NCI-H69 (cell line): ENCODE measurements at regions not wholly inside any gene's neighbourhood (a gene's known extent, or its start where the extent isn't known, plus 50 kb on each side); places are given as distances from the start of the nearest gene placed in this dataset.
A peak's percentile ranks its signal among the peaks of the same experiment; 100 is the strongest.

ENCODE experiments used
- DNase-seq: peaks from one replicate; lab custom pipeline; 2025; lab: John Stamatoyannopoulos, UW

- DNase-seq: no peak
These were observed 179.3 kb downstream of the ETS2 start for GRCh38 chr21:38984982-38985567.

GRCh38 chr21:38984568-38984967 lies 178.8 kb downstream of the ETS2 start:
- no peak for DNase-seq

GRCh38 chr21:38983560-38983959 lies 177.8 kb downstream of the ETS2 start:
- no peak for DNase-seq

- DNase-seq: no peak
These were observed 177.1 kb downstream of the ETS2 start for GRCh38 chr21:38982804-38983203.

DNA sequence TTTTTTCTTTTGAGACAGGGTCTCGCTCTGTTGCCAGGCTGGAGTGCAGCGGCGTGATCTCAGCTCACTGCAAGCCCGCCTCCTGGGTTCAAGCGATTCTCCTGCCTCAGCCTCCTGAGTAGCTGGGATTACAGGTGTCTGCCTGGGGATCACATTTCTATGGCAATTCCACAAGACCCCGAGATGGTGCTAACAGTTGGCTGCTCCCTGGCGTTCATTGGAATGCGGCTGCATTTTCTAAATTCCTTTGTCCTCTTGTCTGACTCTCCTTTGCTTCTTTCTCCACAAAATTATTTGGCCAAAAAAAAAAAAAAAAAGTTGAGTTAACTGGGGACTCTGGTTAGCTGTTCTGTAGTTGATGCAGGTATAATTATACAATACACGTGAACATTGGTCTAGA lies 176.4 kb downstream of the ETS2 start:
- no peak for DNase-seq

DNA sequence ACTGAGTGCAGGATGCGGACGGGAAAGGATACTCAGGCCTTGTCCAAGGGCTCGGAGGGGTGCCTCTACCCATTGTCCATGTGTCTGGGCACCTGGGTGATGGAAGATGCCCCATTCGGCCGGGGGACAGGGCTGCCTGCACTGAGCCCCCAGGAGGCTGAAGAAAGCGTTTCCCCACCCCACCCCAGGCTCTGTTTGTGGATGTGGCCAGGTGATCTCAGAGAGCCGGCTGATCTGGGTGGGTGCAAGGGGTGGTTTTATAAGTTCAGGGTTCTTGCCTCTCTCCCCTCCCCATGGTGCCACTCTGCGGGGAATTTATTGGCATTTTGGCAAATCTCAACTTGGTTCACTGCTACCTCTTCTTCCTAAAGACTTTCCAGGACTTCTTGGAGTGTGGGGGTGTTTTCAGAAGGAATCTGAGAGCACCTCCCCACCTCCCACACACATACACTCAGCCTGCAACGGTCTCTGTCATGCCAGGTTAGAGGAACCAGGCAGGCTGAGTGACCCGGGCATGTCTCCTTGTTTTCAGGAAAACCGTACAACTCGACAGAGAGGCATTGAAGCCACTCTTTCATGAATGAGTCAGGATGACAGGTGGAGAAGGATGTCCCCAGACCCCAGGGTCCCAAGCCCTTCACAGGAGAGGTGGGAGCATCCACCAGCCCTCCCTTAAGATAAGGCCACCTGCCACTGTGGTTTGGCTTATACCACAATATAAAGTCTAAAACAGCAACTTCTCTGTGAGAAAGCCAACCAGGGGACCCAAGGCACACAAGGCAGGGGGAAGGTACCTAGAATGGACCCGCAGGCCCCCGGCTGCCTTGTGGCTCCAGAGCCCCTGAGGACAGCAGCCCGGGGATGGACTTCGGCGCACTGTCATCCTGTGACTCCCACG lies 174.9 kb downstream of the ETS2 start:
- DNase-seq: no peak

DNA sequence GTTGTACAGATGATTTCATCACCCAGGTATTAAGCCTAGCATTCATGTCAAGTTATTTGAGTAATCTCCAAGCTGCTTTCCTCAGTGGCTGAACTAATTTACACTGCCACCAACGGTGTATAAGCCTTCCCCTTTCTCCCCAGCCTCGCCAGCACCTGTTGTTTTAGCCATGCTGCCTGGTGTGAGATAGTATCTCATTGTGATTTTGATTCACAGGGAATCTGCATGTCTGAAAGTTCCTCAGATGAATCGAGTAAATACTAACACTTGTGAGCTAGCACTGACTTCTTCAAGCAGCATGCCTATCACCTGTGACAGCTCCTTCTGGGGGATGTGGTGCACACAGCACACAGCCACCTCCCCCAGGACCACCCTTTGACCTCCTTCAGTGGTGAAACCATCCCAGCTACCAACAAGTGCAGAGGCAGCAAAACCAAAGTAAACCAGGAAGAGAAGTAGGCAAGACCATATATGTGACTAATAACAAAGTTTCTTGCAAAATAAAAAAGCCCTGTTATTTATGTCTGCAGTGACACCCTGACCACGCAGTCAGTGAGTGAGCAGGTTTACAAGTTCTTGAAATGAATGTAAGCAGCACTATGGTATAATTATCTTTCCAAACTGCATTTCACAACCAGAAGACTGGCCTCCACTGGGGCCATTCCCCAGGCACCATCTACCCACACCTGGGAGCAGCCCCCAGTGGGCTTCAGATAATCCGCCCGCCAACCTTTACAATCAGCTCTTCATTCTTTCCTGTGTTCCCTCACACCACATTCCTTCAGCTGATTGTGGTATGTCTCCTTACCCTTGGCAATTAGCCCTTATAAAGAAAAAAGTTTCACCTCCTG lies 173.8 kb downstream of the ETS2 start:
- DNase-seq: peak; percentile 63

DNA sequence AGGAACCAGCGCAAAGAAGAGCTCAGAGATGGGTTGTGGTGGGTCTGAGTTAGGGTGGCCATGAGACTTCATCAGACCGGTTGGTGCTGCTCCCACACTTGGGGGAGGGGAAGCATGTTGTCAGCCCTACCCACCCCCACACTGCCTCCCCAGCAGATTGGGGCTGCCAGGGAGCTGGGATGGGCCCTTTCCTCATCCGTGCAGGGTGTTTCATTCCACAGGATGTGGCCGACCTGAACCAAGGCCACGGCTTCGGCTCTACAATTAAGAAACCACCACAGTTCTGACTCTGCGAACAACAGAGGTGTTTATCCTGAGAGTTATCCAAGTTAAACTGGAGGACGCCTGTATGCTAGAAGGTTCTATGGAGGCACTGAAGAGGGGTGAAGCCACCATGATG lies 171.2 kb downstream of the ETS2 start:
- no peak for DNase-seq

DNA sequence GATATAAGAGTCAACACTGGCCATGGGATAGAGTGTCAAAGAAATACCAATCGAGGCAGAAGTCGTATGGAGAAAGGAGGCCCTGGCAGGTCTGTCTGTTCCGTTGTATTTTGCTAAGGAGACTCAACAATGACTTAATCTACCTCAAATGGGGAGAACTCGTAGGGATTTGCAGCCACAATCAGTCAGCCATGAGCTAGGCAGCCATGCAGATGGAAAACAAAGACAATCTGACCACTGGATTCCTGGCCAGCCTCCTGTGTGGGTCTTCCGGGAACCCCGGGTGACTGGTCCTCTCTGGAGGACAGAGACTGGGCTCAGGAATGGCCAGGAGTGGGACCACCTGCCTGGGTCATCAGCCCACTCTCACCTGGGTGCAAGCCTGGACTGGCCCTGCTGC lies 167.8 kb downstream of the ETS2 start:
- no peak for DNase-seq

DNA sequence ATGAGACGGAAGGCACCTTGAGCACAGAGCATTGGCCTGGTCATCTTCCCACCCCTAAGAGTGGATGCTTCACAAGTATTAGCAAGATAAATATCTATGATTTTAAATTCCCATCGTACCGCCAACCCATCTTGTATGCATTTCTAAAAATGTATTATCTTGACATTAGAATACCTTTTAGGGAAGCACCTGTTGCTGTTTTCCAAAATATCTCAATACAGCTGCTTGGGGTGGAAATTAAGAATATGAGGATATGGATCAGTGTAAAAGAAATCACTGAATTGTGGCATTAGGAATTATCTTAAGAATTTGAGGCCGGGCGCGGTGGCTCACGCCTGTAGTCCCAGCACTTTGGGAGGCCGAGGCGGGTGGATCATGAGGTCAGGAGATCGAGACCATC lies 166.3 kb downstream of the ETS2 start:
- no peak for DNase-seq

GRCh38 chr21:38970765-38971164 lies 165.0 kb downstream of the ETS2 start:
- no peak for DNase-seq

DNA sequence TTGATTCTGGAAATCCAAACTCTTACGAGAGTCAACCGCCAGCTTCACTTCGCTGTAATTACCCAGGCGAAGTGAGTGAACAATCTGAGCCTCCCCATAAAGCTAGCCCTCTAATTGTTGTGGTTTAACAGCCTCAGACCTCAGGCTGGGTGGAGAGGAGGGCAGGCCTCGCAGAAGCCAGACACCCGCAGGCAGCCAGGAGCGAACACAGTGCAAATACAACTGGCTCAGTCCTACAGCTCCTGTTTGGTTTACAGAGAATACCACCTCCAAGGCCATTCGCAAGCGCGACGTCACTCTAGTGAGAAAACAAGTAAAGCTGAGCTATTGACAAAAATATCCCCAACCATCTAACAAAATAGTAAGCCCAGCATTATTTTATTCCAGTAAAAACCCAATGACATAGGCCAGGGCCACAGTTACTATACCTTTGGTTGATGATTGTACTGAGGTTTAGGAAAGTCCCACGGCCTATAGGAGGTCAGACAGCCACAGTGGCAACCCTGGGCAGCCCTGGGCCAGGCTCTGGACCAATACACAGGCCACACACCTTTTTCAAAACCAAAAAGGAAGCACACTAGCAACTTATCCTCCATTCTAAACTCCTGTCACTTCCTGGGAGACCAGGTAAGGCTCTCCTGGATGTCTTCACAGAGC lies 163.3 kb downstream of the ETS2 start:
- DNase-seq: no peak

GRCh38 chr21:38965910-38966504 lies 160.3 kb downstream of the ETS2 start:
- peak; percentile 93 for DNase-seq

DNA sequence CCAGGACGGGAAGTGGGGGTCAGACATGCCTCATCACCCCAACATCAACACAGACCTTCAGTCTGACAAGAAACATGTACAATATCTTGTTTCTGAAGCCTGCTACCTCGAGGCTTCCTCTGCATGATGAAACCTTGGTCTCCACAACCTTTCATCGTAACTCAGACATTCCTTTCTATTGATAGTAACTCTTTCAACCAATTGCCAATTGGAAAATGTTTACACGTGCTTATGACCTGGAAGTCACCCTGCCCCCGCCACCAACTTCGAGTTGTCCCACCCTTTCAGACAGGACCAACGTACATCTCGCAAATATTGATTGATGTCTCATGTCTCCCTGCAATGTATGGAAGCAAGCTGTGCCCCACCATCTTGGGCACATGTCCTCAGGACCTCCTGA lies 159.5 kb downstream of the ETS2 start:
- no peak for DNase-seq

DNA sequence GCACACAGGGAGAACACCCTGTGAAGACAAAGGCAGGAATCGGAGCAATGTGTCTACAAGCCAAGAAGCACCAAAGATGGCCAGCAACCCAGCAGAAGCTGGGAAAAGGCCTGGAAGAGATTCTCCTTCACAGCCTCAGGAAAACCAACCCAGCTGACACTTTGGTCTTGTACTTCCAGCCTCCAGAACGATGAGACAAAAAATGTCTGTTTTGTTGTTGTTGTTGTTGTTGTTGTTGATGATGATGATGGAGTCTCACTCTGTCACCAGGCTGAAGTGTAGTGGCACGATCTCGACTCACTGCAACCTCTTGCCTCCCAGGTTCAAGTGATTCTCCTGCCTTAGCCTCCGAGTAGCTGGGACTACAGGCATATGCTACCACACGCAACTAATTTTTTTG lies 157.3 kb downstream of the ETS2 start:
- DNase-seq: no peak

DNA sequence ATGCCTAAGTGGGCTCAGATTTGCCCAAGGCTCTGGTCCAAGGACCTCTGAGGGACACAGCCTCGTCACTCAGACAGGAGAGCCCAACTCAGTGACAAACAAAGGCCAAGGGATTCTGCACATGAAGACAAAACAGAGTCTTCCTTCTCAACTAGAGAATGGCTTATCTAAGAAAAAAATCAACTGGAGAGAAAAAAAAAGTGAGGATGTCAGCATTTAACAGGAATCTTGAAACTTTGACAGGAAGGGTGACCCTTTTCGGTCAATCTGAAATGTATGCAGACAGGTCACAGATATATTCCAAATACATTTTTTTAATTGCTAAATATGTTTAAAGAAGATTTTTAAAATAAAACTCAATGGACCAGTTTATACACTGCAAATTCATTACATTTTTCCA lies 154.5 kb downstream of the ETS2 start:
- DNase-seq: no peak

DNA sequence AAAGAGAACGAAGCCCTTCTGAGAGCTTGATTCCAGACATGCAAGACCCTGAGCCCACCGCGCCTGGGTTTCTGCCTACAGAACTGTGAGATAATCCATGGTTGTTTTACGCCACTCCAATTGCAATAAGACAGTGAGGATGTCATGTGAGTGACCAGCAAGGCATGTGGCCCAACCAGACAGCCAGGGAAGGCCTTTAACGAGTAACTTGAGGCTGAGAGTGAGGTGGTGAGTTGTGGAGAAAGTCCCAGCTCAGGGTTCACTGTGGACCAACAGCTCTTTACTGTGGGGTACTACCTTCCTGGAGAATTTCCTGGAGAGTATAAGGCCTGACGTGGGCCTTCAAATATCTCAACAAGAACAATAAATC lies 153.9 kb downstream of the ETS2 start:
- no peak for DNase-seq

DNA sequence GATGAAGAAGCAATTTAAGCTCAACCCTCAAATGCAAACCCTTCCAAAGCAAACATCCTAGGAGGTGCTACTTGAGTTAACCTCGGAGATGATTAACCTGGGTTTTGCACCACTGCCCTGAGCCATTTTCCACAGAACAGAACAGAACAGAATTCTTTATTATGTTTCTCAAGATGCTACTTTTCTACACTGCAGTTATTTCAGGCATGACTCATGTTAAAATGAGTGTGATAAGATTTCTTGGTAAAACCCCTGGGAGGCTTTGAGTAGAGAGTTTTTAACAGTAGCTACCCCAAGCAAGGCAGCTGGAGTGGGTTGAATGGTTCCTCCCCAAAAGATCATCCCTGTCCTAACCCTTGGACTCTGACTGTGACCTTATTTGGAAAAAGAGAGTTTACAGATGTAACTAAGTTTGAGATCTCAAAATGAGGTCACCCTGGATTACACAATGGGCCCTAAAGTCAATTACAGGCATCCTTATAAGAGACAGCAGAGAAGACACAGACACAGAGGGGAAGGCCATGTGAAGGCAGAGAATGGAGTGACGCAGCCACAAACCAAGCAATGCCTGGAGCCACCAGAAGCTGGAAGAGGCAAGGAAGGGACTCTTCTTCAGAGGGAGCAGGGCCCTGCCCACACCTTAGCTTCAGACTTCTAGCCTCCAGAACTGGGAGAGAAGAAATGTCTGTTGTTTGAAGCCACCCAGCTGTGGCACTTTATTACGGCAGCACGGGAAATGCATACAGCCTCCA lies 153.4 kb downstream of the ETS2 start:
- DNase-seq: no peak

GRCh38 chr21:38958323-38958705 lies 152.6 kb downstream of the ETS2 start:
- DNase-seq: peak; percentile 24

DNA sequence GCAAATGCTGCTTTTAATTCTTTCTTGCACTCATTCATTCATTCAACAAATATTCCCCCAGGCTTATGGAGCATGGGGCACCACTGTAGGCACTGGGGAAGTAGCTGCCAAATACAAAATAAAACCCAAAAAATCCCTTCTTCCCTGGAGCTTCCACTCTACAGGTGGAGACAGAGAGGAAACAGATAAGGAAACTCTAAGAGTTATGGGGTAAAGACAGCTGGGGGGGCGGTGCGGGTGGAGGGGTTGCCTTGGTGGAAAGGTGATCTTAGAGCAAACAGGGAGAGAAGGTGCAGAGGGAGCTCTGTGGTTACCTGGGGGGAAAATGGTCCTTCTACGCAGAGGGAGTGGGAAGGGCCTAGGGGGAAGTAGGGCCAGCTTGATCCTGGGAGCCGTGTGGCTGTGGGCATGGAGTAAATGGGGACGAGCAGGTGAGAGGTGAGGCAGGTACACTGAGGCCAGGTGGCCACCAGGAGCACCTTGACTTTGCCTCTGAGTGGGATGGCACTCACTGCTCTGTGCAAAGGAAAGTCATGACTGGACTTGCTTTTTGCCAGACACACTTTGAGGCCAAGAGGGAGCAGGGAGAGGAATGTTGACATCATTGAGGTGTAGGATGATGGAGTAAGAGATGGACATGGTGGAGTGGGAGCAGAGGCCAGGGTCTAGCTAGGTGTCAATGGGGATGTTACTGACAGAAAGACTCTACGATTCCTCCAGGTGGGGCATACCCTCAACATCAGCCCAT lies 152.0 kb downstream of the ETS2 start:
- DNase-seq: peak; percentile 80
